Left renal cortex interstitium (tissue), 4 donors: ENCODE measurements at regions not wholly inside any gene's neighbourhood (a gene's known extent, or its start where the extent isn't known, plus 50 kb on each side); places are given as distances from the start of the nearest gene placed in this dataset.

Experiments used
- DNase-seq, 4 donors: peaks; one replicate each; pipeline ENCODE4 v3.0.0-alpha.2; 2013; ENCODE audit warnings: low read depth in 4 of 4, low spot score in 2 of 4, missing footprints in 1 of 4

DNA sequence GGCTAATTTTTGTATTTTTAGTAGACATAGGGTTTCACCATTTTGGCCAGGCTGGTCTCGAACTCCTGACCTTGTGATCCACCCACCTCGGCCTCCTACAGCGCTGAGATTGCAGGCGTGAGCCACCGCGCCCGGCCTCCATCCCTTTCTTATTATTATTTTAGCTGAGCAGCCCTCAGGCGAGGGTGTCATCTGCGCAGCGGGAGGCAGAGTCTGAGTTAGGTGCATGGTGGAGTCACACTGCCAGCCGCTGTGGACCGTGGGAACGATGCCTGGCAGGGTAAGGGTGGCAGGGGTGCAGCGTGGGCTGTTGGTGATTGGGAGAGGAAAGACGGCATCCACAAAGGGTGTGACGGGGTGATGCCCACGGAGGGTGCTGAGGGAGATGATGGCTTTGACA, 491.8 kb upstream of the FAT1 start:
- no peak for DNase-seq

DNA sequence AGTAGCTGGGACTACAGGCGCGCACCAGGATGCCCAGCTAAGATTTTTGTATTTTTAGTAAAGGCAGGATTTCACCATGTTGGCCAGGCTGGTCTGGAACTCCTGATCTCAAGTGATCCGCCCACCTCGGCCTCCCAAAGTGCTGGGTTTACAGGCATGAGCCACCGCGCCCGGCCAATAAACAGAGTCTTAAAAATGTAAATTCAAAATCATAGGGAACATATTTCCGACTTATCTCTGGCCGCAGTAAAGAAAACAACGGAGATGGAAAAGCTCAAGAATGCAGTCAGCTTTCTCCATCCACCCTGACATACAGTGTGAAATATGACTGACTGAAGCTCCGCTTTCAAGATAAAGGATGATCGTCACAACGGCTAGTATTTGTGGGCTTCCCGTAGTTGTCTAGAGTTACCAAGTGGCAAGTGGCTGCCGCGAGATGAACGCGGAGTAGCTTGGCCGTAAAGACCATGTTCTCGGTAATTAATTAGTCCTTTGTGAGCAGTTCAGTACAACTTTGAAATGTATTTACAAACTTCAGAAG, 495.1 kb upstream of the FAT1 start:
- DNase-seq, result peak in 1 of 4 donors; percentile 40

DNA sequence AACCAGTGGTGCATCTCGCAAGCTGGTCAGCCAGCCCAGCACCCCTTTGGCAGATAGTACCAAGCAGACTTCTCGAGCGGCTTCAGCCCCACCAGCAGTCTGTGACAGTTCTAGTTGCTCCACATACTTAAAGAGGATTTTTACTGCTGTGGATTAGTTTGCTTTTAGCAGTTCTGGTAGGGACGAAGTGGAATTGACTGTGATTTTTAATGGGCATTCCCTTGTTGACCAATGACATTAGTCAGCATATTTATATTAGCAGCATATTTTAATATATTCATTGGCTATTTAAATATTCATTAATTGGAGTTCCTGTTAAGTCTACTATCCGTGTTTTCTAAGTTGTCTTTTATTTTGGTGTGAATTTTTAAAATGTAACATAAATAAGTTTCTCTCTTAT, 500.9 kb upstream of the FAT1 start:
- no peak for DNase-seq

DNA sequence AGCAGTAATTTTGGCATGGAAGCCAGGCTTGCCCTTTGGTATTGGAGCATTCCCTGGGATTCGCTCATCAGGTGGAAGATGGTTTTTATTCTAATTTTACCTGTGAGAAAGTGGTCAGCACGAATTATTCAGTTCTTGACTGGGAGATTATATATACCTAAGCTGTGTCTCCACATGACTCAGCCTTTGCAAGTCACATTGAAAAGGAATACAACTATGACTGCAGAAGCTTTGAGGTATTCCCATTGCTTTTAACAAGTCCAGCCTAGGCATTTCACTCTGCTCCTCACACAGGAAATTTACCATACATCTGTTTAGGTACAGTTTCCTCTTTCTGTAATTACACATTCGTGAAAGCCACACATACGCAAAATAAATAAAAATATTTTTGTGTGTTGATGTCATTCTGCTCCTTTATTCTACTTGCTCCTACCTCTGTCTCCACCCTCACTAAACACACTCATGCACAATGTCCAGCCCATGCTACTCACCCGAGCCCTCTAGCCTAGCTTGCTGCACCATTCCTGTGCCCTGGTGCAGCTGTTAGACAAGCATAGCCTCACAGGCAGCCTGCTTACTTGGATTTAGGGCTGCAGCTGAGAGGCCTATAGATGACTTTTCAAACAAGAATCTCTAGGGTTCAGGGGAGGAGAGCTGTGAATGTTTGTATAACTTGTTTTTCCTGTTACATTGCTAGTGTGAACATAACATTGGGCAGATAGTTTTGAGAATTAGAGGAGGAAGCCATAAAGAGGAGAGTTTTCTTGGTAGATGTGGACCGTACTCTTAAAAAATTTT, 504.4 kb upstream of the FAT1 start:
- no peak for DNase-seq

DNA sequence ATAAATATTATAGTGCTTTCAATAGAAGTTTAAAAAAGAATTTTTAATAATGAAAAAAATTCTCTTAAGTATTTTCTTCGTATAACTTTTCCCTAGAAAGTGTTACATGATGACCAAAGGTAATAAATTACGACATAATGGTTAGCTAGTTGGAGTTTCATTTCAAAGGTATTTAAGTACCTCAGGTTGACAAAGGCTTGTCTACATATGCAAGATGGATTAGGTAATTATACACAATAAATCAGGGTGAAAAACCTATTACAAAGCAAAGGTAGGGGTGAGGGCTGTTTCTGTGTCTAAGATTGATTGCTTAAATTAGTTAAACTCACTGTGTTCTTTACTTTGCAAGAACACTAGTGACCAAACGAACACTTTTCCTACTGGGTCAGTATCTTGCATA, 508.5 kb upstream of the FAT1 start:
- DNase-seq, result no peak

DNA sequence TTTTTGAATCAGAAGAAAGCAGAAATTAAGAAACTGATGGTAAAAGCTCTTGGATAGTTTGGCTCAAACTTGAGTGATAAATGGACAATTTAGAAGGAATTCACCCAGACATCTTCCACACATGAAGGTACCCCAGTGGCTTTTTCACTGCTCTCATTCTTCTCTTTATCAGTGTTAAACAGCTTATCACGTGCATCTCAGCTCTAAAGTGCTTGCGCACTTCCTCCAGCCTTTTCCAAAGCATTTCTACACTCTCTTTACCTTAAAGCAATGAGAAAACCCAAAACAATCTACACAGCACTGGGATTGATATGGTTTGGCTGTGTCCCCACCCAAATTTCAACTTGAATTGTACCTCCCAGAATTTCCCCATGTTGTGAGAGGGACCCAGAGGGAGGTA, 509.1 kb upstream of the FAT1 start:
- DNase-seq, result no peak

DNA sequence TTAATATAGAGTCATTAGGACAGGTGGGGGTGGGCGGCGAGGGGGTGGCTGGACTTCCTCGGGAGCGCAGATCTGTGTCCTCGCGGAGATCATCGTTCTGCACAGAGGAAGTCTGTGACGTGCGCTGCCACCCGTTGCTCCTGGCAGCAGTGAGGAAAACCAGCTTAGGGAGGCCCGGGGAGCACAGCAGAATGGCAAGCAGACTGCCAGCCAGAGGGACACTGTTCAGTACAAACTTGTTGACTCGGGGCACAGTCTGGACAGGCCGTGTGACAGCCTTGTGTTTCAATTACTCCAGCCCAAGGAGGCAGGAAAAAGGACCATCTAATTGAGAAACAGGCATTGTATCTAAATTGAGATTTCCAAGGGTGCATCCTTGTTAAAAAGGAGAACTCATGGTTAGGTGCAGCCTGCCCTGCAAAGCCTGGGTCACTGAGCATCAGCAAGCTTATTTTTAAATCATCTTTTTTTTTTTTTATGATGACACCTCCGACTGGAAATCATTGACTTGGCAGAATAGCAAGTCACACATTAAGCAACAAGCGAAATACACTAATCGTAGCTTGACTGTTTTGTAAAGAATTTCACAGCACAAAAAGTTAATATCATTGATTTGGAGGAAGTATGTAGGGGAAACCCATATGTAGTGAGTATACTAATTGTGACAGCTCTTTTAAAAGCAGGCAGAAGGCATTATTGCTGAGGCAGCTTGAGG, 512.0 kb upstream of the FAT1 start:
- no peak for DNase-seq

DNA sequence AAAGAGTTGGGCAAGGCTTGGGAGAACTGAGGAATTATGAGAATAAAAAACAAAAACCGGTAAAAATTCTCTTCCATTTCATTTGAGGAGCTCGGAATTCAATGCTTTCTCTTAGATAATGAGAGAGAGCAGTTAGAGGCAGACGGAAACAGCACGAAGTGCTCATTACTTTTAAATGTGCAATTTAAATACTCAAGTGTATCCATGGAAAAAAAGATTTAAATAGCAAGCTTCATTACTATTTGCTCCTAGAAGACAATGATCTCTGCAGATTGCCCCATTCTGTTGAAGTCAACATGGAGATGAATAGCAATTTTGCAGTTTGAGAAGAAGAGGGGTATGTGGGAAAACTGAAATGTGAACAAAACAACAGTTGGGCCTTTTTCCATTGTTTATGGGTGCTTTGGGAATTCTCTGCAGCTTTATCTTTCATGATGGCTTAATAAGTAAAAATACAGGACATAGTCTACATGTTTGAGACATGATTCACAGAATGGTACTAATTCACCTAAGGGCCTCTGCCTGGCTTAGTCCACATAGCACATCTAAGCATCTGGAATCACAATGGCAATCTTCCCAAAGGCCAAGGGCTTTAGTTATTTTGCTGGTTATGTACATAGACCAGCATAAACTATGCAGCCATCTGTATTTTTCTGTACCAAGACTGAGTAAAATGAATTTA, 512.7 kb upstream of the FAT1 start:
- no peak for DNase-seq

DNA sequence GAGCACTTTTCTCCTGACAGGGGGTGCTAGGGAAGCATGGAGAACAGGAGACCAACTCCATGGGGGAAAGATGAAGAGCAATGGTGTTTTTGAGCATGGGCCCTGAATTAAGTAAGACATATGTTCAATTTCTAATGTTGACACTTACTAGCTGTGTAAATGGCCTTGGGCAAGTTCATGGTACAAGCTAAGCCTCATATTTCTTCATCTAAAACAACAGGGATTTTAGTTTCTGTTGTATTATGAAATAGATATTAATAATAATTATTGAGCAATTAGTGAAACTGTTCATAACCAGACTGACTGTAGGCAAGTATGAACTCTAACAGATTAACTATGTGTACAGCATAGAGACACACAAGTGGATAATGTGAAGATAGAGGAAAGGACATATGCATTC, 515.0 kb upstream of the FAT1 start:
- no peak for DNase-seq

DNA sequence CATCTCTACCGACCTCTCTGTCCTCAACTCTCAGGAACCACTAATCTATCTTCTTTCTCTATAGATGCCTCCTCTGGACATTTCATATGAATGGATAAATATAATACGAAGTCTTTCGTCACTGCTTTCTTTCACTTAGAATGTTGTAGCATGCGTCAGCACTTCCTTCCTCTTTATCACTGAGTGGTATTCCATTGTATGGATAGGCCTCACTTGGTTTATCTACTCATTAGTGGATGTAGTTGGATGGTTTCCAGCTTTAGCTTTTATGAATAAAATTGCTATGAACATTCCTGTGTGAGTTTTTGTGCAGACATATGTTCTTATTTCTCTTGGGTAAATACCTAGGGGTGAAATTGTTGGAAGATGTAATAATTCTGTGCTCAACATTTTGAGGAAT, 528.2 kb upstream of the FAT1 start:
- DNase-seq, result no peak

DNA sequence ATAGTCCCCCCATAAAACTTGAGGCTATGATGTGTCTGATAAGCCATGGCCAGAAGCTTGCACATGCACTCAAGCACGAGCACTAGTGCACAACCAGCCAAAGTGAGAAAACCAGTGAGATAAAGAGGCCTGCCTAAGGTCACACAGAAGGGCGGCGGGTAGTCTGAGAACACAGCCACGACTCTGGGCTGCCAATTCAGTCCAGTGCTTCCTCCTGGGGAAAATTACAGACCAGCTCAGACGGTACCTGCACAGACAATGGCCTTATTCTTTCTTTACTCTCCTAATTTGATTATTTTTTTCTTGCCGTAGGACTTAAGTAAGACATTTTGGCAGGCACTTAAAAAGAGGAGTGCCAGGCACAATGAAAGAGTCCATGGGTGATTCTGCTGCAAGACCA, 533.2 kb upstream of the FAT1 start:
- DNase-seq, result no peak

DNA sequence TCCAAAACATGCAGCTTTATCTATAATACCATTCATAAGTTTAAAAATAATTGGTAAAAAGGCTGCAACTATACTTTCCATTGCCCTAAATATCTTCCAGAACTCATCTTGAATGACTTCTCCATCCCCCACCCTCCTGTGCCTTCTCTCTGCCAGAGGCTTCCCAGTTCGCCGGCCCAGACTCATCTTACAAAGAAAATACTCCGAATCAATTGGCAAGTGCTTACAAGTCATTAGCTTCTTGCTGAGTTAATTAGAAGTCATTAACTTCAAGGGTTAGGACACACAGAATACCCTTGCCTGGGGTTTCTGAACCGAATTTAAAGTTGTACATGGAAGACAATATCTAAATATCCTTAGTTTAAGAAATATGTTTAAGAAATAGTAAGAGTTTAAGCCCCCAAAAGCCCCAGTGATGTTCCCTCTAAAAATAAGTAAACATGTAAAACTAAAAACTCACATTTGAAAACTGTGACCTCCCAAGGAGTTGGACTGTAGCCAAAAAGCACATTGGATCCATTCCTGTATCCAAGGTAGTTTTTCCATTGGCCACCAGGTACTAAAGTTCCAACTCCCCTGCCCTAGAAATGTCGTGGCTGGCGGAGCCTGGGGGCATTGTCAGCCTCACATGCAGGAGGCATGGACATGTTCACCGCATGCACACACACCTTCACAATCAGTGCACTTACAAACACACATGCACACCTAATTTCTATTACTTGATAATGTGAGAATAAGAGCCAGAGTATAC, 535.2 kb upstream of the FAT1 start:
- no peak for DNase-seq

DNA sequence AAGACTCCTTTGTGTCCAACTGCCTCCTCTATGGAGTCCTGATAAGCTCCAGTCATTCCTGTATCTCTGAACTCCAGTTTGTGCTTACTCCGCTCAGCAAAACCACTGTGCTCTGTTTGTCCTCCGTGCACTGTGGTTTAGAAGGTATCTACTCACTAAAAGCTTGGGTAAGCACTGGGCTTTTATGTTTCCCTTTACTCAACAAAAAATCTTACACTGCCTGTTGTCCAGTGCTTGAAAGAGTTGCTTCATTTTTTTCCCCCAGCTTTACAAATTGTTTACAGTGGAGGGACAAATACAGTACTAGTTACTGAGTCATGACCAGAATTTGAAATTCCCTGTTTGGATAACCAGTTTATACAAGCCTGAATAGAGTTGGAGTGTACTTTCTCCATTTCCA, 545.3 kb upstream of the FAT1 start:
- no peak for DNase-seq

DNA sequence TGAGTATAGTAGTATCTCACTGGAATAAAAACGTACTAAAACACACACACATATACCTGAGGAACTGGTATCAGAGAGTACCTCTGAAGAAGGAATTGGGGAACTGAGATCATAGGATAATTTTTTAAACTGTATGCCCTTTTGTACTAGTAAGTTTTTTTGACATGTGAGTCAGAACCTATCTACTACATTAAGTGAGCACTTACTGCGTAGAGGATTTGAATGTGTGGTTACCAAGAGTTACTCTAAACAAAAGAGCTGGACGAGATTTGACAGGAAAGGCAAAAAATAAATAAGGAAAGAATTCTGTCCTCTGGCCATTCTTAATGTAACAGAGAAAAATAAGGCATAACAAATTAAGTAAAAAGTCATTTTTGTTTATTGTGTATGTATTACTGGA, 546.5 kb upstream of the FAT1 start:
- DNase-seq, result no peak

DNA sequence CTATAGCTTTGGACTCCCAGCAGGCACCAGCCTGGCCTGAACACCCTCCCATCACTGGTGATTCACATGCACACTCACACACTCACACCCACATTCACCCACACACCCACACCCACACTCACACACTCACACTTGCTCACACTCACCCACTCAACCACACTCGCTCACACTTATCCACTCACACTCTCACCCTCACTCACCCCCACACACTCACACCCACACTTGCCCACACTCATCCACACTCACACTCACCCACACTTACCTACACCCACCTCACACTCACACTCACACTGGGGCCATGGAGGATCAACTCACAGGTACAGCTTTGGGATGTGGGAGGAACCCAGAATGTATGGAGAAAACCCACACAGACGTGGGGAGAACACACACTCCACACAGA, 548.2 kb upstream of the FAT1 start:
- no peak for DNase-seq

DNA sequence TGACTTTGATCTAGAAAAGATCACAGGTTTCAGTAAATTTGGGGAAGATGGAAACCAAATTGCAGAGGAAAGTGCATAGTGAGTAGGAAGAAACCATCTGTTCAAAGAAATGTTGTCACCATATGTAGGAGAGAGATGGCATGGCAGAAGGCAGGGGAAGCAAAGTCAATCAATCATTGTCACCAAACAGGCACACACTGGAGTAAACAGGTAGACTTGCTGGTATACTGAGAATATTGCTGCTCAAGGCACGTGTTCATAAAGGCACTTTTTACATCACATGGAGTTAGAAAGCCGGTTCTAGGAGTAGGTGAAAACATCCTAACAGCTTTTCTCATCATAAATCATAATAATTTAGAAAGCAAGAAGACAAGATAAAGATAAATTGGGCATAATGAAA, 550.5 kb upstream of the FAT1 start:
- DNase-seq, result no peak

DNA sequence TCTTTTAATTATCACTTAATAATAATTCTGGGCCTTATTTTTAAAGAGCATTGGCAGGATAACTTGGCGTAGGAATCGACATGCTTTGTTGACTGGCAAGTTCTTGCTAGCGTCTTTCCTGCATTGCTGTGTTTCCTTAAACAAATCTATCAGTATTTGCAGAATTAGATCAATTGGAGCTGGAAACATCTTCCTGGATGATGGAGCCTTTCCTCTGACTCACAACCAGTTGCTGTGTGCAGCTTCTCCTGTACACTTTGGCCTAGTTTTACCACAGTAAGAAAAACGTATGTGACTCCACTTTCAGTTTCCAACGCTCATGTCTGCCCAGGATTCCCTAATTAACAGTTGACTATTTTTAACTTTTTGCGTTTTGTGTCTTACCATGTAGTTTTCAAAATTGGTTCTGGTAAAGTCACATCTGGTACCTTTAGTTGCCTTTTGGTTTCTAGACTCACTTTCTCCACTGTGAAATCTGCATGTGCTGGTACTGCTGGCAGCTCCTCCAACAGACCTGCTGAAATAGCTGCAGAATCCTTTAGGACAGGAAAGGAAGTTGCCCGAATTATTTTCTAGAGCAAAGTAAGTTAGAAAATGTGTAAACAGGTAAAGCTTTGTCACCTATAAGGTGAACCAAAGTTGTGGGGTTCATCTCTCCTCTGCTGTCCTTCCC, 553.2 kb upstream of the FAT1 start:
- DNase-seq, result no peak

DNA sequence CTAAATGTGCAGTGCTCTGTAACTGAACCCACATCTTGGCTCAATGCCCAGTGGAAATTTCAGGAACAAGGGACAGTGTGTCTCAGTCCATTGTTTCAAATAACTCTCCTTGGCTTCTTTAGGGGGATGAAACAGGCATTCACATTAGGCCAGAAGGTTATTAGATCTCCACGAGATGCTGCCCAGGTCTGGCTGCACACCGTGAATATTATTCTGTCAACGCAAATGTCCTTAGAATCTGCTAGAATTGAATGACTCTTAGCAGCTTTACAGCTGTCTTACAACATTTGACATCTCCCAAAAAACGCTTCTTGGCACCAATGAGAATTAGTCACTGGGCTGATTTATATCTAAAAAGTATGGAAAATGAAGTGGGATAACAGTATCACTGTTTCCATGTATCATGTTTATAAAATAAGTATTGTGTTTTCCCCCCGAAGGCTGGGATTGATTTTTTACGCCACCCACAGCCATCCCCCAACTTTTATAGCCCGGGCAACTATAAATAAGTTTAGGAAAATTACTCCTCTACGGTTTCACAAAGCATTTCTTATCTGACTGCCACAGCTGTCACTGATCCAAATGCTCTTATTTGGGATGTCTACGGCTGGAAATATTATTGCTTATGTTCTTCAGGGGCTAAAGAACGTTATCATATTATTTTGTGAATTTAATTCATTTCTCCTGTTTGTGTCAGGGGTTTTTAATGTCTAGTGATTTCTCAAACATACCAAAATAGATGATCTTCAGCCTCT, 559.7 kb upstream of the FAT1 start:
- DNase-seq, result no peak

DNA sequence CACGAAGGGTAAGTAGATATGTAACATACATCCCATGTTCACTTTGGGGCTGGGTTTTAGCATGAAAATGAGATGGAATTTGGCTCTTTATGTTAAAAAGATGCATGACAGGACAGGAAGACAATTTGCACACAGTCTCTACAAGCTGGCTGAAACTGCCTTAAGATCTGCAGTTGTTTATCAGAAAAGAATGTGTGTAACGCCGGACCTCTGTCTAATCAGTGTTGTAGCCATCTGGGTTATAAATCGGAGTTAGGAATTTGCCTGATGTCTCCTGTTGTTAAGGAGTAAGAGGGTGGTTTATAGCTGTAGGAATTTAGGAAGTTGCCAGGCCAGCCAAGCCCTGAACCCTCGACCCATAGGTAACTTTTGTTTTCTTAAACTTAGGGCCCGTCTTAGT, 562.9 kb upstream of the FAT1 start:
- no peak for DNase-seq

DNA sequence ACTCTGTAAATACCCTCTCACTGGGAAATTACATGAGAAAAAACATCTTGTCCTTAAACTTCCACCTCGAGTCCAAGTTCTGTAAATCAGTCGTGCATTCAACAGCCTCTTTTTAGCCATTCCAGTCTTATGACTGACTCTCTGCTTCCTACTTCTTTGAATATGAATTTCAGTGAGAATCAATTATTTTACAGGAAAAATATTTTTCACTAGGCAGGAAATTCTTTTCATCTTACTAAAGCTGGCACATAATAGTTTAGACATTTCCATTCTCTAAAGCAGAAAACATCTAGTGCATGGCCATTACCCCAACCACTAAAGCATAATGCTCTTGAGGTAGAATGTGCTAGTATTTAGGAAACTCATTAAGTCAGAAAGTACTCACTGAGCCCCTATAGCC, 565.7 kb upstream of the FAT1 start:
- DNase-seq, result no peak
